NCI-H446 treated with DMSO at 0.1 percent for 48 hours (cell line): ENCODE measurements at regions not wholly inside any gene's neighbourhood (a gene's known extent, or its start where the extent isn't known, plus 50 kb on each side); places are given as distances from the start of the nearest gene placed in this dataset.
A peak's percentile ranks its signal among the peaks of the same experiment; 100 is the strongest.
"Not testable (repeated sequence)": the region's sequence is repeated elsewhere in the genome, so short reads cannot be mapped to it uniquely, and the experiment has no call there.

Experiments used
- DNase-seq: peaks from one replicate; lab custom pipeline; 2025; lab: John Stamatoyannopoulos, UW

DNA sequence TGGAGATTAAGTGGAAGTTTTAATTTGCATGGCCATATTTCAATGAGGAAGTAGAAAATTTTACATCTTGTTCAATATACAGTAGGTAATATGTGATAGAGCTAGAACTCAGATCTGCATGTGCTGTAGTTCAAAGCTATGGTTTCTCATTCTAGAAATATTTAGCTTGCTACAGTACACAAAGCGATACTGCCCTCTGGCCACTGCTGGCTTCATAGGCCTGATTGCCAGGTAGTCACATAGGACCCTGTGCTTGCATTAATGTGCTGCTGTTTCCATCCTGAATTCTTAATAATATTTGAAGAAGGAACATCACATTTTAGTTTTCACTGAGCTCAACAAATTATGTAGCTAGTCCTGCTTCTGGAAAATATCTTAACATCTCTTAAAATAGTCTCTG, 87.0 kb downstream of the PLSCR2 start:
- no peak for DNase-seq

- no peak for DNase-seq
Observed at GRCh38 chr3:146380046-146380445, 89.3 kb downstream of the PLSCR2 start.

DNA sequence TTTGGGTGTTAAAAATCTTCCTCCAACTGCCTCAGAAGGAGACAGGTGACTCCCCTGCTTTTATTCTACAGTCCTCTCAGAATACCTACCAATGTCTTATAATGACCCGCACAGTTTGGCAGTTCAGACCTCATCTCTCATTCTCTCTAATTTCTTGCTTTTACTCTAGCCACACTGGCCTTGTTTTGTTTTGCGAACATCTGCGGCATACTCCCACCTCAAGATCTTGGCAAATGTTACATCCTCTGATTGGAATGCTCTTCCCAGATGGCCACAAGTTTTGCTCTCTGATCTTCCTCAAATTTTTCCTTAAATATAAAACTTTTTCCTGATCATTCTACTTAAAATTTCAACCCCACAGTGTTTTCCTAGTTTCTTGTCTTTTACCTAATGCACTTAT, 94.1 kb downstream of the PLSCR2 start:
- DNase-seq: peak; percentile 35

DNA sequence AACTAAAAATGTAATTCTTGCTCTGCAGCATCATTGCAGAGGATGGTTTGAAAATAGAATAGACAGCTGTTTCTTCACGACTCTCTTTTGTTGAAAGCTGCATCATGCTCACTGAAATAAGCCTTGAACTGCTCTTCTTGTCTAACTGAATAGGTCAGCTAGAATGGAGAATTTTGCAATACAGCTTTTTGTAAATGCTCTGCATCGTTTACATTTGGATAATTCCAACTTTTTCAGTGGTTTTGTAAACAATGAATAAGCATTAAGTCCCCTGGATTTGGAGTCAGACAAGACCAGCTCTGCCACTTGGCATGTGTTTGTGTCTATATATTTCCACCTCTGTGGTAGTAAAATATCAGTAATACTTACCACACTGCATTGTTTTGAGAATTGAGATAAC, 95.2 kb downstream of the PLSCR2 start:
- DNase-seq: no peak

DNA sequence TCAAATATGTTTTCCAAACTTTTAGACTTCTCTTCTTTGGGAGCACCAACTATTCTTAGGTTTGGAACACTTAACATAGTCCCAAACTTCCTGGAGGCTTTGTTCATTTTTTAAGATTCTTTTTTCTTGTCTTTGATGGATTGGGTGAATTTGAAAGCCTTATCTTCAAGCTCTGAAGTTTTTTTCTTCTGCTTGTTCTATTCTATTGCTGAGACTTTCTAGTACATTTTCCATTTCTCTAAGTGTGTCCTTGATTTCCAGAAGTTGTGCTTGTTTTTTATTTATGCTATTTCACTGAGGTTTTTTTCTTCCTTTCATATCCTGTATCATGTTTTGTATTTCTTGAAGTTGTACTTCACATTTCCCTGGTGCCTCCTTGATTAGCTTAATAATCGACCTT, 97.5 kb downstream of the PLSCR2 start:
- no peak for DNase-seq

DNA sequence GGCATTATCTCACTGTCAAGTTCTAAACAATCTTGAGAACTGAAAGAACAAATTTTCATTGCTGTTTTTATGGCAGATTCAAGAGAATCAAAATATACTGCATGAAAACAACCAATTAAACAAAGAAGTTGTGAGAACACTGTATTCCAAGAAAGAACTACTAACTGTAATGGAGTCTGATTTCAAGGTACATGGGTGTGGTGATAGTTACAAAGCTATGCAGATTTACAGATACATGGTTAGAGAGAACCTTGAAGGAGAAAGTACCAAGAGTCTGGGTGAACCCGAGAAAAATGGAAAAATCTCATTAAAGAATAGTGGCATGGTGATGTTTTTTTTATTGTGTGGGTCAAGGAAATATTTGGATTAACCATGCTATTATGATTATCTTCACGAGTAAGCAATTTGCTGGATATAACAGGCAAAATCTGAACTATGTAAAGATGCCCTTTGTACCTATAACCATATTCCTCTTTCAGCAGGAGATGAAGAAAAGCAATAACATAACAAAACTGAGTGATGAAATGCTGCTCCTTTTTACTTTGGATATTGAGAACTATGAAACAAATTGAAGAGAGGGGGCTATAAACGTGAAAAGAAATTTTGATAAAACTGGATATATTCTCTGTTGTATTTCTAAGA, 100.4 kb downstream of the PLSCR2 start:
- no peak for DNase-seq

GRCh38 chr3:146359841-146360240, 108.9 kb upstream of the PLSCR4 start:
- DNase-seq: no peak

- not testable (repeated sequence) for DNase-seq
Observed at GRCh38 chr3:146354421-146354820, 103.5 kb upstream of the PLSCR4 start.

GRCh38 chr3:146350852-146351251, 99.9 kb upstream of the PLSCR4 start:
- DNase-seq: no peak

GRCh38 chr3:146345900-146346299, 95.0 kb upstream of the PLSCR4 start:
- no peak for DNase-seq

GRCh38 chr3:146343551-146343950, 92.6 kb upstream of the PLSCR4 start:
- no peak for DNase-seq

DNA sequence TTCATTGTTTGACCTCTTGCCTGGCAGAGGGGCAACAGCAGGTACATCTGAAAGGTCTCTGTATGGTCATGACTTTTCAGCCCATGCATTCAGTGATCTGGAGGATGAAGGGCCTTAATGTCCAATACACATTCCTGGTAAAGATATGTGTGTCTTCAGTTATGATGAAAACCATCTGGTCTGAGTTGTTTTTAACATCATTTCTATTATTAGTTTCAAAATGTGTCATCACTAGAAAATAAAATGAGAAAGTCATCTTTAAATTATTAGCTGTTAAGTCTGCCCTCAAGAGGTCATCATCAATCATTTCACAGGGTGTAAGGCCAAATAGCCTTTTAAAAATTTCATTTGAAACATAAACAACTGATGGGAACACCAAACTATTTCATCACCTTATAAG, 92.1 kb upstream of the PLSCR4 start:
- no peak for DNase-seq

GRCh38 chr3:146339349-146339748, 88.4 kb upstream of the PLSCR4 start:
- DNase-seq: no peak

DNA sequence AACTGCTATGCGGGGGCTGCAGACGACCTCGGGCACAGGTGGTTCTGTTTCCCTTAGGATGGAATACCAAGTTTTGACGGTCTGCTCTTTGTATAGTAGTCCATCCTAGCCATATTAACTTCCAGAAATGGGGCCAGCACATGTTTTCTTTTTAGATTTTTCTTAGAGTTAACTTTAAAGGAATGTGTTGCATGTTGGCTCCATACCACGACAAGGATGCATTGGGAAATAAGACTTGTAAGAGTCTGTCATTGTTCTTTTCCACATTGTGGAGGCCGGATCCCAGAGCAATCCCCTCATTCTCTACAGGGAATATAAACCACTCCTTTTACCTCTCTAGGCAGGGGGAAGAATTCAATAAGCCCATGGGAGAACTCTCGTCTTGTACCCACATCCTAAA, 87.1 kb upstream of the PLSCR4 start:
- DNase-seq: no peak

DNA sequence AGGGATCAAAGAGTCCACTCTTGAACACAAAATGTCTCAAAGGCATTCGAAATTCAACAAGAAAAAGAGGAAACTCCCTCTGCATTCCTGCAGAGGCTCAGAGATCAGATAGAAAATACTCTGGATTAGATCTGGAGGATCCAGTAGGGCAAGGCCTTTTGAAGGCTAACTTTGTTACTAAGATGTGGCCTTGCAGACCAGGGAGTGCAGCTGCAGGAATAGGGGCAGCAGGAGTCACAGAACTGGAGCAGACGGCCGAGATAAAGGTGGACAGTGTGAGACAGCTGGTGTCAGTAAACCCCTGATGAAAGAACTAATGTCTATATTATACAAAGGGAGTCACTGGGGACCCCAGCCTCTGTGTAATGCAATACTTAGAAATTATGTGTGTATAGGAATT, 84.5 kb upstream of the PLSCR4 start:
- no peak for DNase-seq

DNA sequence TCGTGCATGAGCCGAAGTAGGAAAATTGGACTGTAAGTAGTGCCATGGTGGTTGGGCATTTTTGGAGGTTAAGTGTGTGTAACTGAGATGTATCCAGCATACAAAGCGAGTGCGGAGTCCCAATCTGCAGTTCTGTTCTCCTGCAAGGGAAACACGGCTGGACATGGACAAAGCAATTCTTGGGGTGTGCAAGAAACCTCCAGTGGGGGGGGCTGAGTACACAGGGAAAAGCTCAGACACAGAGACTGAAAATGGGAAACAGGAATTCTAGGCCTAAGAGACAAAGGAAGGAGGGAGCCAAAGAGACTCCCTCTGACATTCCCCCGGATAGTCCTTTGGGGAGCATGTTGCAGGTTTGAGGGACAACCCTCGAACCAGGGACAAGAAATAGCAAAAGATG, 83.2 kb upstream of the PLSCR4 start:
- no peak for DNase-seq

DNA sequence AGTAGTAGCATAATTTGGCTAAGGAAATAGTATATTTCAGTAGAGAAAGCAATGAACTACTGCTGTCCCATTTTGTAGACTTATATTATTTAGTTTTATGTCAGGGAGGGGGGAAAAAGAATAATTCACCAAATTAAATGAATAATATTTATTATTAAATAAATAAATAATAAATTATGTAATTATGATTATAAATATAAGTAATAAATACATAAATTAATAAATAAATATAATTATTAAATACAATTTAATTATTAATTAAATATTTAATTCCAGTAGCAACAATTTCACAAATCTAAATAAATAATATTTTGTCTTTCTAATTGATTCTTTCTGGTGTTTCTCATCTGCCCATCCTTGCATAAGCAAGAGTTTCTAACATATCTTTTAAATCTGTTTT, 81.1 kb upstream of the PLSCR4 start:
- DNase-seq: no peak

GRCh38 chr3:146326875-146327543, 76.1 kb upstream of the PLSCR4 start:
- DNase-seq: peak; percentile 36

- no peak for DNase-seq
Observed at GRCh38 chr3:146325170-146325569, 74.3 kb upstream of the PLSCR4 start.

GRCh38 chr3:146322216-146322817, 71.4 kb upstream of the PLSCR4 start:
- no peak for DNase-seq

DNA sequence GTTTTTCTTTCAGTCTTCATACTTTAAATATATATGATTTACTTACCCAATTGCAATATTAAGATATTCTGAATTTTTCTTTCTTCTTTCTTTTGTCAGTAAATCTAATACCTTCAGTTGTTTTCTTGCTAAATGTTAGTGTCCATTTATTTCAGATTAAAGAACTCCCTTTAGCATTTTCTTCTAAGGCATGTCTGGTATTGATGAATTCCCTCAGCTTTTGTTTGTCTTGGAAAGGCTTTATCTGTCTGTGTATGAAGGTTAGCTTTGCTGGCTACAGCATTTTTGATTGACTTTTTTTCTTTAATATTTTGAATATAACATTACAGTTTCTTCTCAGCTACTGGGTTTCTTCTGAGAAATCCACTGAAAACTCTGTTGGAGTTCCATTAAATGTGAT, 64.0 kb upstream of the PLSCR4 start:
- no peak for DNase-seq

DNA sequence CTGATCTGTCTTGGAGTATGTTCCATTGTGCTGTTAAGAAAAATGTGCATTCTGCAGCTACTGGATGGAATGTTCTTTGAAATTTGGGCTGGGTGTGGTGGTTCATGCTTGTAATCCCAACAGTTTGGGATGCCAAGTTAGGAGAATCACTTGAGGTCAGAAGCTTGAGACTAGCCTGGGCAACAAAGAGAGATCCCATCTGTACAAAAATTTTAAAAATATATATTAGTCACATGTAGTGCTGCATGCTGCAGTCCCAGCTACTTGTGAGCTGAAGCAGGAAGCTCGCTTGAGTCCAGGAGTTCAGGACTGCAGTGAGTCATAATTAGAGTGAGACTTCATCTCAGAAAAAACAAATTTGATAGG, 62.8 kb upstream of the PLSCR4 start:
- DNase-seq: no peak

DNA sequence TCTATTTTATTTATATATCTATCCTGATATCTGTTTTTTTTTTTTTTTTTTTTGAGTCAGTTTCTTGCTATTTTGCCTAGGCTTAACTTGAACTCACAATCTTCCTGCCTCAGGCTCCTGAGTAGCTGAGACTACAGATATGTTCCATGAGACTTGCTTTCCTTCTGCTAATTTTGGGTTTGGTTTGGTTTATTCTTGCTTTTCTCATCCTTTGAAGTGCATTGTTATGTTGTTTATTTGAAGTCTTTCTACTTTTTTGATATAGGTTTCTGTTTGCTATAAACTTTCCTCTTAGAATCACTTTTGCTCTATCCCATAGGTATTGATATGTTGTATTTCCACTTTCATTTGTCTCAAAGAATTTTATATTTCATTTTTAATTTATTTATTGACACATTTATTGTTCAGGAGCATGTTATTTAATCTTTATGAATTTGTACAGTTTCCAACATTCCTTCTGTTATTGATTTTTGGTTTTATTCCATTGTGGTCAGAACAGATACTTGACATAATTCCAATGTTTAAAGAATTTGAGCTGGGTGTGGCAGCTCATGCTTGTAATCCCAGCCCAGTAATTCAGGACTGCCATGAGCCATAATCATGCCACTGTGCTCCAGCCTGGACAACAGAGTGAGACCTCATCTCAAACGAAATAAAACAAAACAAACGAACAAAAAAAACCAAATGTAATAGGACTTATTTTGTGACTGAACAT, 62.3 kb upstream of the PLSCR4 start:
- no peak for DNase-seq
